Fibroblast of gingiva (primary cell): ENCODE measurements at regions not wholly inside any gene's neighbourhood (a gene's known extent, or its start where the extent isn't known, plus 50 kb on each side); places are given as distances from the start of the nearest gene placed in this dataset.

ENCODE experiments used
- DNase-seq: peaks from one replicate; pipeline ENCODE4 v3.0.0-alpha.2; 2011; ENCODE audit warnings: low read depth

DNA sequence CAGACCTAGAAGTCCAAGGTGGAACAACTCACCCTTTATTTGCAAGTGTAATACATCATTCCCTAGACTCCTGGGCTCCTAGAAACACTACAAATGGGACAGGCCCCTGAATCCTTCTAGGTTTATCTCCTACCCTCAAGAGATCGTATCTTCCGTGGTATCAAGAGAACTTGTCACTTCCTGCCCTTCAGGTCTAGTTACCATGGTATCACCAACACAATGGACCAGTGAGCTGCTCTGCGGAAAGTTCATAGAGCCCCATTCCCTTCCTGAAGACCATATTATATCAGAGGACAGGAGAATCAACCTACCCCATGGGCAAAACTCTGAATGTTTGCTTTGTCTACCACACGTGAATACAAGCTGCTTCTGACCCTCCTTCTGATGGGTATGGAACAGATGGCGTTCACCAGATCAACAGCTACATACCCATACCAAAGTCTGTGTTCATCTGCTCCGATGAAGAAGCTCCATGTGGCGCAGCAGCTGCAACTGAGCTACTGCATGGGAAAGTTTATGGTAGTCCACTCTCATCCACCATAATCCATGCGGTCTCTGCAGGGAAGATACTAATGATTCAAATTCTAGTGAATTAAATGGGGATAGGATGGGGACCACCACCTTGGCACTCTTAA, 84.6 kb upstream of the KLF13 start:
- DNase-seq: no peak

DNA sequence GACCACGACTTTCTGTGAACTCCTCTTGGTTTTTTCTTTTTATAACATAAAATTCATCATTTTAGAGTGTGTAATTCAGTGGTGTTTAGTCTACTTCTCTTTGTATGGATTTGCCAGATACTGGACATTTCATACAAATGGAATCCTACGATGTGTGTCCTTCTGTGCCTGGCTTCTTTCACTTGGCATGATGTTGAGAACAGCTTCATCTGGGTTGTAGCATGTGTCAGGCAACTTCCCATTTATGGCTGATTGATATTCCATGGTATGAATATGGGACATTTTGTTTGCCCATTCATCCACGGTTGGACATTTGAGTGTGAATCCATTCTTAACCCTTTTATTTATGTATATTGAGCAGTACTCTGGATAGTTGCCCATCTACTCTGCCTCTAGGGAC, 82.7 kb upstream of the KLF13 start:
- DNase-seq: no peak

DNA sequence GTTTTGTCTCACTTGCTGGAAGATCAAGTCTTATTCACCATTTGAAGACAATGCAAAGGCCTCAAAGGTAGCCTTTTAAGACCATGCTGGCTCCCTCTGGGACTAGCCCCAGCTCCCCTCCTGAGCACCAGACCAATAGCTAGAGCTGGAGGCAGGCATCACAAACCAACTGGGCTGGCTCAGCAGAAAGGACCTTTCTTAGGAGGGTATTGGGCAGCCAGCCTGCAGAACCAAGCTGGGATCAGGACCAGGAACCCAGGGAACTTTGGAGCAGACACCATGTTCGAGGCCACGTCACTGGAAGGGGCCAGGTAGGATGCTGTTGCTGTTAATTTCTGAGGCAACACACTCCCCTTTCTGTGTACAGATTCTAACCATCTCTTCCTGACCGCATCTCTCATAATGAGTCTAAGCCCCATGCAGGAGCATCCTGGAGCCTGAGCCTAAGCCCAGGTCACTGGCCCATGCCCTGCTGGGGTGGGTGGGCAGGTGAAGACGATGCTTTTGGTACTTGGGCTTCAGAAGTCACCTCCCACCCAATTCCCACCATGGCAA, 81.4 kb upstream of the KLF13 start:
- DNase-seq: no peak

DNA sequence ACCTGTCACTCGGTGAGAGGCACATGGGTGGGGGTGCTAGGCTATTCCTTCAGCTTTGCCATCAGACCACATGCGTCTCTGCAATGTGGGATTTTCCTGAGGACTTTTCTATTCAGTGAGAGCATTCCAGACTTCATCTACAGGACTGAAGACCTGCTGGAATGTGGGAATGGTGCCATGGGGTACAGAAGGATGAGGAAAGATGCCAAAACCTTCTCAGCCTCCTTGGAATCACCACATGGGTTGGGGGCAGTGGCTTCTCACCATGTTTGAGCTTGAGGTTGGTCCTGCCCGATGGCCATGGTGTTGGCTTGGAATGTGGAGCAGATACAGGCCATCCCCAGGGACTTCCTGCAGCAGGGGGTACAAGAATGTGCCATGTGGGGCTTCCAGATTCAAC, 80.9 kb upstream of the KLF13 start:
- DNase-seq: no peak

DNA sequence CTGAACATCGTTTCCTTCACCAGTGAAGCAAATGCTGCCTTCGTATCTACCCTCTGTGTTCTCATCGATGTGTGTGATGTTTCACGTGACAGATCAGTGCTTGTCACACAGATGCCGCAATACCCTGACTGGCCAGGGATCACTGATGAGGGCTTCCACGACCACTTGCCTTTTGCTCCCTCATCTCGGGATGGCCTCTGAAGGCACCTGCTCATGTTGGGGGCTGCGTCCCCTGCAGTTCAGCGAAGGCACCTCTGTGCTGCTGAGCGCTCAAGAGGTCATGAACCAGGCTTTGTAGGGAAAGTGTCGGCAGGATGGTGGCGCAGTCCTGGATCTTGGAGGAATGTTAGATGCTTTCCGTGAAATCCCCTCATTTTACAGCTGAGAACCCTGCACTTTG, 79.2 kb upstream of the KLF13 start:
- no peak for DNase-seq

DNA sequence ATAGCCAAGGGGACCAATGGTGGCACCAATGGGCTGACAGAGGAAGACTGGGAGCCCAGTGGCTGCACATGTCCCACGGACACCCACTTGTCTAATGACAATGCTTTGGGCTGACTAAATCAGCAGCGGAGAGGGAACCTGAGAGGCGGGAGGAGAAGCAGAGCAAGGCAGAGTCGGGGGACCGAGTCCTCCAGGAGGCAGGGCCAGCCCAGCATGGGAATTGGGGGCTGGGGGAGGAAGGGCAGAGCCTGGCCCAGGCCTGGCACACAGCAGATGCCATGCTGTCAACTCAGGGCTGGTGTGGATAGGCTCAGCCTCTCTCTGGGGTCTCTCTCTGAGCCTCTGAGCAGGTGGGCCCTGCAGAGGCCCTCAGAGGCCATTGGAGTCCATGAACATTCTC, 78.4 kb upstream of the KLF13 start:
- DNase-seq: no peak

DNA sequence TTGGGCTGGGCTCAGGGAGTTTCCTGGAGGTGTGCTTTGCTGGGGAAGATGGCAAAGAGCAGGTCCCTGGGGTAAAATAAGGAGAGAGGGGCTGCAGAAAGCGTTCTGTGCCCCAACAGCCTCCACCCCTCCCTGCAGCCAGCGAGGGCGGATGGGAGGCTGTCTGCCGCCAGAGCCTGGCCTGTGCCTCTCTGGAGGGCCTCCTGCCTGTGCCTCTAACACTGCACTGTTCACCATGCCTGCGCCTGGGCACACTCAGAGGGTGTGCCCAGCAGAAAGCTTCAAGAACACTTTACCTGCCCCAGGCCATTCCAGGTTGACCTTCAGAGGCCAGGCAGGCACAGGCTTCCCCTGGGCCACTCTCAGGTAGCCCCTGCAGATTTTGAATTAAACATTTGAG, 77.7 kb upstream of the KLF13 start:
- no peak for DNase-seq

DNA sequence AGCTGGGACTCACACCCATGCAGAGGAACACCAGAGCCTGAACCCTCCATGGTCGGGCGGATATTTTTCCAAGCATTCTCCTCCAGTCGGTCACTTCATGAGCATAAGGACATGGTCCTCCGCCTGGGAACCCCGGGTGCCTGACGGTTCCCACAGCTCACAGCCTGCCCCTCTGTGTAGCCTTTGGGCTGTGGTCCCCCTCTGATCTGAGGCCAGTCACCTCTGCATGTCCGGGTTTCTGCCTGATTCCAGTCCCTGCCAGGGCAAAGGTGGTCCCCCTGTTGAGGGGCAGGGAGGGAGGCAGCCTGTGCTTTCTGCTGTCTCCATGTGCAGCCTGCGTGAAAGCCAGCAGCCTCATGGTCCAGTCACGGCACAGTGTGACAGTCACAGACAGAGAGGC, 76.6 kb upstream of the KLF13 start:
- no peak for DNase-seq

DNA sequence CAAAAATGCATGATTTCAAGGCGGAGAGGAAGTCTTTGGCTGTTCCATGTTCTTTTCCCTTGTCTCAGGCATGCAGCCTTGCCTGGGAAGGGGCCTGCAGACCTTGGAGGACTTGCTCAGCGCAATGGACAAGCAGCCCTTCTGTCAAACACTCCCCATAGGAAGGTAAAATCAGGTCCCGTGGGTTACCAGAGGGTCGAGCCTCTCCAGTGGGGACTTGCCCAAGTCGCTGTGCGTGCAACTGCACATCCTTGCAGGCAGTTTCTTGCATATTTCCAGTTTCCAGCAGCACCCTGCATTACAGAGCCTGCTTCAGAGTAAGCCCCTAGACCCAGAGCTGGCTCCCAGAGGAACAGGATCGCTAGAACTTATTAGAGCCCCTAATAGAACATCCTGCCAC, 75.5 kb upstream of the KLF13 start:
- DNase-seq: no peak

DNA sequence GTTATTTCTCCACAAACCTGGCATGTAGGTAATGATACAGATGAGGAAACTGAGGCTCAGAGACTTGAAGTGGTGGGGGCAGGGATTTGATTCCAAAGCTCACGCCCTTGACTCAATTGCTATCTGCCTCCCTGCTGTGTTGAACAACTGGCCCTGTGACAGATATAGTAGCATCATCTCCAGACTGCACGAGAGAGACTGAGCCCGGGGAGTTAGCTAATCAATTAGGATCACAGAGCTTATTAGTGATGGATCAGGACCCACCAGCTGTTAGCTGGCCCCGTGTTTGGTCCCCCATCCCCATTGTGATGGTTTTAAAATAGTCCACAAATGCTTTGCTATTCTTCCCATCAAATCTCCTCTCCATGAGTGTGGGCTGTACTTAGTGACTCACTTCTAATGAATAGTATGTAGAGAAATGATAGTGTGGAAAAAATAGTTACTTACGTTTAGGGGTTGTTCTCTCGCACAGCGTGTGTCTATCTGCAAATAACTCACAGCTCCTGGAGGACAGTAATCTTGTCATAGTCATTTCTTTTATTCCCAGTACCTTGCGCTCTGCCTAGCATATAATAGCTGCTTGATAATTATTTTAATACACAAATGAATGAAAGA, 74.4 kb upstream of the KLF13 start:
- no peak for DNase-seq

DNA sequence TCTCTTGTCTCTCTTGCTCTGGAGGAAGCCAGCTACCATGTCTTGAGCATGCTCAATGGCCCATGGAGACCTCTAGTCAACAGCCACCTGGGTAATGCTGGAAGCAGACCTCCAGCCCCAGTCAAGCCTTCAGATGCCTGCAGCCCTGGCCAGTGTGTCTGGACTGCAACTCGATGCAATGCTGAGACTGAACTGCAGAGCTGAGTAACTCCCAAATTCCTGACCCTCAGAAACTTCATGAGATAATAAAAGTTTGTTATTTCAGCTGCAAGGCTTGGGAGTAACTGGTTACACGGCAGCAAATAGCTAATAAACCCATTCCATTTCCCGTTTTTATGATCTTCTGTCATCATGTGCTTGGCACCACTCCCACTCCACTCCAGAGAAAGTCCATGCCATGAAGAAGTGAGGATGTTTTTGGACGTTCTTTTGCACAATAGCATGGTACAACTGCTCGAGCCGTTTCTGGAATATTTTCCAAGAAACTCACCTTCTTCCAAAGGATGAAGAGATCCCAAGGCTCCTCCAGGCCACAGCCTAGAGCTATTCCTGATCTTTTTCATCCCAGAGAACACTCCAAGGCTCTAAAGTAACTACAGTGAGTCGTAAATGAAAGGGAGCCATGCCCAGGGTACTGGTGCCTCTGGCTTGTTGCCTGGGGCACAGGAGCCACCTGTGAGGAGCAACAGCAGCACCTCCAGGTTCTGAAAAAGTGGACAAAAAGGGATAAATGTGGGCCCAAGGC, 72.0 kb upstream of the KLF13 start:
- peak; percentile 29 for DNase-seq

DNA sequence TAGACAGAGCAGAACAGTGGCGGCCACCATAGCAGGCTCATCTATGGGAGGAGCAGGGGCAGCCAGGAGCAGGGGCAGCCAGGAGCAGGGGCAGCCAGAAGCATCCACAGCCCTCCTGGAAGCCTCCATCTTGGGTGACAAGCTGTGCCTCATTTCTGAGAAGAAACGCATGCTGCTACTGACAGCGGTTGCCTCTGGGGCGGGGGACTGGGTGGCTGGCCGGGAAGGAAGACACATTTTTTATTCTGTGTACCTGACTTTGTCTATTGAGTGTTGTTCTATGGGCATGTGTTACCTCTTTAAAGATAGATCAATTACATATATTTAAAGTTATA, 71.5 kb upstream of the KLF13 start:
- no peak for DNase-seq

DNA sequence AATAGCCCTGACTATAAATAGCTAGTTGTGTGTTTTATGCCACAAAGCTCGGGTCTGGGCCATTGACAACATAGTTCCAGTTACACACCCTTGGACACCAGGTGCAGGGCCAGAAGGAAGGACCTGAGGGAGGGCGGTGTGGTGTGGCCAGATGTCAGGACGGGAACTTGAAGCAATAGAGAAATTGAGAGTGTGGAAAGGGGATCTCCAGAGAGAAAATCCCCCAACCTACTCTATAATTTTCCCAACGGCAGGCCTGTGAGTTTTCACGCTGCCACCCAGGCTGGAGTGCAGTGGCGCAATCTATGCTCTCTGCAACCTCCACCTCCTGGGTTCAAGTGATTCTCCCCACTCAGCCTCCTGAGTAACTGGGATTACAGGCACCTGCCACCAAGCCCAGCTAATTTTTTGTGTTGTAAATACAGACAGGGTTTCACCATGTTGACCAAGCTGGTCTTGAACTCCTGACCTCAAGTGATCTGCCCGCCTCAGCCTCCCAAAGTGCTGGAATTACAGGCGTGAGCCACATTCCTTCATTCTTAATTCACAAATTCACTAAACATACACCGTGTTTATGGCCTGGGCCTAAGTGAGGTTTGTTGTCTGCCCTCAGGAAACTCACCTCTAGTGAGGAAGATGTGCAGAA, 70.8 kb upstream of the KLF13 start:
- DNase-seq: no peak

DNA sequence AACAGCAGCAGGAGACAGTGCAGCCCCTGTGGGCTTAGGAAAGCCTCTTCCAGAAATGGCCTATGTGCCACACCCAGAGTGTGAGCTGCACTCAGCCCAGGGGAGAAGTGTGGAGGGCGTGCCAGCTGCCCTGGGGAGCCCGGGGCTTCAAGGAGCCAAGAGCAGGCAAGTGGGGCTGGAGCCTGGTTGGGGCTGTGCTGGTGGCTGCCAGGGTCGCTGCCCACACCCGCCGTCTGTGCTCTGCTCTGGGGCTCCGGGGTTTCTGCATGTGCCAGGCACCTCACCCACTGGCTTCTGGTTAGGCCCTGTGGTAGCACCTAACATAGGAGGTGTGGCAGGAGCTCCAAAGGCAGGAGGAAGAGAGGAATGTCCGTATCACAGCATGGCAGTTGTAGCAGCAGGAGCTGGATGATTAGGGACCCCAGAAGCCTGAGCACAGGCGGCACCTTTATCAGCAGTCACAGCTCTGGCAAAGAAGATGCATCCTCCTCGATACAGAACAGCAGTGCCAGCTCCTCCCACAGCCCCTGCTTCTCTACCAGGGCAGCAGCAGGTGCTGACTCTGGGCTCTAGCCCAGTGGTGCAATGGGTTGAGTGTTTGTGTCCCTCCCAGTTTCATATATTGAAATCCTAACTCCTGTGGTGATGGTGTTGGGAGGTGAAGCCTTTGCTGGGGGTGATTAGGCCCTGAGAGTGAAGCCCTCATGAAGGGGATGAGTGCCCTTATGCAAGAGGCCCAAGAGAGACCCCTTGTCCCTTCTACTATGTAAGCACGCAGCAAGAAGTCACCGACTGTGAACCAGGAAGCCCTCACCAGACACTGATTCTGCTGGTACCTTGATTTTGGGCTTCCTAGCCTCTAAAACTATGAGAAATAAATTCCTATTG, 70.0 kb upstream of the KLF13 start:
- DNase-seq: no peak

DNA sequence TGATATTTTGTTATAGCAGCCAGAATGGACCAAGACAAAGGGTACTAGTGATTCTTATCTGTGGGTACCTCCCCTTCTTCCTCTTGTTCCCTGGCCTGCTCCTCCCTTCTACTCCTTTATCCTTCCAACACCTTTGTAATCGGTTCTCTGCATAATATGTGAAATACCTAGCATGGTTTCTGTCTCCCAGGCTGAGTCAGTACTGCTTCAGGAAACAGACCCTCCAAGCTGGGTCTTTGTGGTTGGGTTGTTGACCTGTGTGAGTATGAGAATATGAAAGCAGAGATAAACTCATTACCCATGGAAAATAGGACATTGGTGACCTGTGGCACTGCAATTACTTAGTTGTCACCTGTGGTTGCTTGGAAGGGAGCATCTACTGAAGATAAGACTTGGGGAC, 69.3 kb upstream of the KLF13 start:
- DNase-seq: no peak

DNA sequence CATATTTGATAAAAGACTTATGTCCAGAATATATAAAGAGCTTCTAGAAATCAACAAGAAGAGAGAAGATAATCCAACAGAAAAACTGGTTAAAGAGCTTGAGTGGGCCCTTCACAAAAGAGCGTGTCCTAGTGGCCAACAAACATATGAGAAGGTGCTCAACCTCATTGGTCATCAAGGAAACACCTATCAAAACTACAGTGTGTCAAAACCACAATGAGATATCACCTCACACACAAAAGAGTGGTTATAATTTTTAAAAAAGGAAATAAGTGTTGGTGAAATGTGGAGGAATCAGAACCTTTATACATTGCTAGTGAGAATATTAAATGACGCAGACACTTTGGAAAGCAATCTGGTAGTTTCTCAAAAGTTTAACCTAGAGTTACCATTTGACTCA, 68.4 kb upstream of the KLF13 start:
- DNase-seq: no peak

DNA sequence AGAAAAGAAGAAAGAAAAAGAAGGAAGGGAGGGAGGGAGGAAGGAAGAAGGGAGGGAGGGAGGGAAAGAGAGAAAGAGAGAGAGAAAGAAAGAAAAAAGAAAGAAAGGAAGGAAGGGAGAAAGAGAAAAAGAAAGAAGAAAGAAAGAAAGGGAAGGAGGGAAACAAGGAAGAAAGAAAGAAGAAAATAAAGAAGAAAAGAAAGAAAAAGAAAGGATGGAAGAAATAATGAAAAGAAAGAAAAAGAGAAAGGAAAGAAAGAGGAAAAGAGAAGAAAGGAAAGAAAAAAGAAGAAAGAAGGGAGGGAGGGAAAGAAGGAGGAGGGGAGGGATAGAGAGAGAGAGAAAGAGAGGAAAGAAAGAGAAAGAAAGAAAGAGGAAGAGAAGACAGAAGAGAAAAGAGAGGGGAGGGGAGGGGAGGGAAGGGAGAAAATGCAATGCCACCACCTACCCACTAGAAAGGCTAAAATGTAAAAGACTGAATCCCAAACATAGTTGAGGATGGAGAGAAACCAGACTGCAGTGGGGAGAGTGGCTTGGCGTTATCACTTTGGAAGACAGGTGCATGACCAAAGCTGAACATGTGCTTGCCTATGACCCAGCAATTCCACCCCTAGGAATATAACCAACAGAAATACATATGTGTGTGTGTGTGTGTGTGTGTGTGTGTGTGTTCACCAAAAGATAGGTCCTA, 66.9 kb upstream of the KLF13 start:
- DNase-seq: no peak

DNA sequence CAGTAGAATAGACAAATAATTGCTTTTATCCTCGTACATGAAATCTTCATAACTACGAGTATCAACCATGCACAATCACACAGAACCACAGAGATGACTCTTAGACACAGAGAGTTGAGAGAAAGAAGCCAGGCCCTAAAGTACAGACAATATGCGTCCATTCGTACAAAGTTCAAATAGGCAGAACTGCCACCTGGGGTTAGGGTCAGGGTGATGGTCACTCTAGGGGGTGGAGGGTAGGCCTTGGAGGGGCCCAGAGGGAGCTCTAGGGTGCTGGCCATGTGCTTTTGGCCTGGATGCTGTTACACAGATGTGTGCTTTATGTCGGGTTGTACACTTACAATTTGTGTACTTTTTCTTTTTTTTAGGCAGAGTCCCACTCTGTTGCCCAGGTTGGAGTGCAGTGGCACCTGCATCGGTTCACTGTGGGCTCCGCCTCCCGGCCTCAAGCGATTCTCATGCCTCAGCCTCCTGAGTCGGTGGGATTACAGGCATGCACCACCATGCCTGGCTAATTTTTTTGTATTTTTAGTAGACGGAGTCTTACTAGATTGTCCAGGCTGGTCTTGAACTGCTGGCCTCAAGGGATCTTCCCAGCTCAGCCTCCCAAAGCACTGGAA, 65.9 kb upstream of the KLF13 start:
- DNase-seq: no peak

DNA sequence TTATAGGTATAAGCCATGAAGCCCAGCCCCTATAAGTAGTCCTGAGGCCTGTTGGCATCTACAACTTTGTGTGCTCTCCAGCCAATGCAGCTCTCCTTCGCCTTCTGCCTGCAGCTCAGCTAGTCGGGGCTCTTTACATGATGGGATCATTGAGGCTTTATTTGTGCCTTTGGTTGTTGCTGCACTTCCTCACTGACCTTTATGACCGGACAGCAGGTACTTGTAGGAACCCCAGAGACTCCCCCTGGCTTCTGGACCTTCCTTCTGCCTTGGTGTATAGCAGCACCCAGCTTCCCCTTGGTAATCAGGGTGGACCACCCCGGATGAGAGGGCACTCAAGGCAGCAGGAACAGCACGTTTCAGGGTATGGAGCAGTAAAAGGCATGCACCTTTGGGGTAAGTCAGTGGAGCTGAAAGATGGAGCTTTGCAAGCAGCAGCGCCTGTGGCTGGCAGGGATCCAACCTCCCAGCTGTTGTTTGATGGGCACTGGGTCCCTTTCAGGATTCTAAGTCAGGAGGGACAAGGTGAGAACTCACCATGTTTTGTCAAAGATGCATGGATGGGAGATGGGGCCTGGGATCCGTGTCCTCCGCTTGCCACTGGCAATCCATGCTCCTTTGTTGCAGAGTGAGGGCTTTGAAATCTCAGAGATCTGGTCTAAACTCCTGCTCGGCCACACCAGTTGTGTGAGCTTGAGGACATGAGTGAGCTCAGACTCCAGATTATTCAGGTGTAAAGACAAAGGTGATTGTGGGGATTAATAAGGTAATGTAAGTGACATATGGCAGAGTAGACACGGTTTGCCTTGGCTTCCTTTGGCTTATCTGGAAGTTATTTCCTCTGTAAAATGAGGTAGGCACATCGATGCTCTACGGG, 65.1 kb upstream of the KLF13 start:
- no peak for DNase-seq

DNA sequence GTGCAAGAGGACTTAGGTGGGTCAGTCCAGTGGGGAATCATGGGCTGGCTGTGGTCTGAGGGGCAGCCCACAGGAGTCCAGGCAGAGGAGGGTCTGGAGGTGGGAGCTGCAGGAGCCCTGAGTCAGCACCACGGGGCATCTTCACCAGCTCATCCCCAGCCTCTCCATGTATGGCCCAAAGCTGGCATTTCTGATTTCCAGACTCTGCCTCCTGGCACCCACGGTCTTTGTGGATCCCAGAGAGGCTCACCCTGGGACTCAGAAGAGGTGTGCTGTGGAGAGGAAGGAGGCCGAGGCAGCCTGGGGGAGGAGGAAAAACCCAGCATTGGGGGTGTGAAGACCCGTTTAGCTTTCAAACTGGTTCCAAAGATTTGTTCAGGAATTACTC, 64.5 kb upstream of the KLF13 start:
- DNase-seq: no peak
